HG02885 (cell line): ENCODE measurements at regions not wholly inside any gene's neighbourhood (a gene's known extent, or its start where the extent isn't known, plus 50 kb on each side); places are given as distances from the start of the nearest gene placed in this dataset.

Source experiments
- ATAC-seq: cut with Tn5 transposase; IDR thresholded peaks from one replicate; pipeline ENCODE4 v1.9.1; 2021; ENCODE audit warnings: mild to moderate bottlenecking; ENCODE audit not compliant: unreplicated experiment, poor library complexity

DNA sequence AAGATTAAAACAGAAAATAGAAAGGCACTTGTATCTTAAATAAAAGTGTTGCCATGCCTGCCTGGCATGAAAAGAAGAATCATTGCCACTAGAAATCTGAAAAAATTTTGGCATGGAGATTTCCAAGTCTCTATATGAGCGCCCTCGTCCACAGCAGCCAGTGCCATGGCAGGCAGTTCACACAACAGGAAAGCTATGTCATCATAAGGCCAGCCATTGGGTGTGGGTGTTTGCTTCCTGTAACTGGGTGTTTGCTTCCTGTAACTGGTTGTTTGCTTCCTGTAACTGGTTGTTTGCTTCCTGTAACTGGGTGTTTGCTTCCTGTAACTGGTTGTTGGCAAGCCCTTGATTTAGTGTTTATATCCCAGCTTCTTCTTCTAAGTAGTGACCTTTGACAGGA lies 446.7 kb downstream of the IRX1 start:
- no peak for ATAC-seq

- ATAC-seq: no peak
These were observed 447.5 kb downstream of the IRX1 start for GRCh38 chr5:4043135-4043534.

- no peak for ATAC-seq
These were observed 449.2 kb downstream of the IRX1 start for GRCh38 chr5:4044881-4045280.

GRCh38 chr5:4048398-4048797 lies 452.8 kb downstream of the IRX1 start:
- ATAC-seq: no peak

DNA sequence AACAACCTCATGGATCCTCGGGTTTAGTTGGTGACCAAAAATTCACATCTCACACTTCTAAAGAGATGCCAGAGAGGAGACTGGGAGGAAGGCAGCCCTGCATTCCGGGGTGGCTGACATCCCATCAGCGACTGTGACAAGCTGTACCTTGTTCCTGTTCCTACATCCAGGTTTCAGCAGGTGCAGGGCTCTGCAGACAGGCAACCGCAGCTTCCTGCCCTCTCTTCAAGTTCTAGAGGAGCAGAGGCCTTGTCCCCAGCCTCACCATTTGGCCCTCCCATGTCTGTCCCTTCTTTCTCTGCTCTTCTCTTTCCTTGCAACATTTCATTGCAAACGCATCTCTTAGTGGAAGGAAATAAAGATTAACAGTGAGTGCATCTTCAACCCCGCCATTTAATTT lies 454.6 kb downstream of the IRX1 start:
- ATAC-seq: no peak

- ATAC-seq: no peak
These were observed 457.5 kb downstream of the IRX1 start for GRCh38 chr5:4053136-4053535.

DNA sequence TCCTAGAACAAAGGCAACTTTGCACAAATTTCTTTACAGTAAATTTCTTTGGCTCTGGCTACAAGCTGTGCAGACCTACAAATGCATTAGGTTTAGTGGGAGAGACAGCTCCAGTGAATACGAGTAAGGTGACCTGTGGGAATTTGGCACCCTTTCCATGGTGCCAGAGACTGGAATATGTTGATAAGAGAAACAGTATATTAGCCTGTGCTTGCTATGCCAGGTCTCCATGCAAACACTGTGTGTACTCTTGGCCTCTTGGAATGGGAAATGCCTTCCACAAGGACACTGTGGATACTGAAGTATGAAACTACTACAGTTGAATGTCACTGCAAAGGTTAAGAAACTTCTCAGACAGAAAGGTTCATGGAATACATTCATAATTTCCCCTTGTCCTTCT lies 458.5 kb downstream of the IRX1 start:
- no peak for ATAC-seq

DNA sequence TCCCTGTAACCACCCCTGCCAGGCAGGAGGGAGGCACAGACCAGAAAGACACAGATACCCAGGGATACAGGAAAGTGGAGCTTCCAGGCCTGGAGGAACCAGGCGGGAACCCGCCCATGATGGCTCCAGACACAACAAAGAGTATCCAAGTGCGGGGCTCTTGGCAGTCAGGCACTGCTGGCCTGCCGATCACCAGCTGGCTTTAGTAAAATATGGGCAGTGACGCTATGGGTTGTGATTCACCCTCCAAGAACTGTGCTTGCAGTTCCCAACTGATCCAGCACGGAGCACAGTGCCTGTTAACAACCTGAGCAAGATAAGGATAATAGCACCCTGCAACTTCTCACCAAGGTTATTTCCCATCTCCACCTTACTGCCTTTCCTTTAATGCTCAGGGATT lies 463.3 kb downstream of the IRX1 start:
- ATAC-seq: no peak

- no peak for ATAC-seq
These were observed 470.1 kb downstream of the IRX1 start for GRCh38 chr5:4065472-4066320.

- no peak for ATAC-seq
These were observed 472.5 kb downstream of the IRX1 start for GRCh38 chr5:4068171-4068570.

DNA sequence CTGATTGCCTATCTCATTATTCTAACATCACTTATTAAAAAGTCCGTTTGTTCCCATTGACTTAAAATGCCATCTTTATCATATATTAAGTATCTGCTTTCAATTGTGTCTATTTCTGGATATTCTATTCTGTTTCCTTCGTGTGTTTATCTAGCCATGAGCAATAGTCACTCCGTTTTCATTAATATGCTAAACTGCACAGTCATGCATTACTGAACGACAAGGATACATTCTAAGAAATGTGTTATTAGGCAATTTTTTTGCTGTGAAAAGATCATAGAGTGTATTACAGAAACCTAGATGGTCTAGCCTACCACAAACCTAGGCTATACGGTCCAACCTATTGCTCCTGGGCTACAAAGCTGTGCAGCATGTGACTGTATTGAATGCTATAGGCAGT lies 482.9 kb downstream of the IRX1 start:
- no peak for ATAC-seq

GRCh38 chr5:4079831-4080230 lies 484.2 kb downstream of the IRX1 start:
- ATAC-seq: no peak

DNA sequence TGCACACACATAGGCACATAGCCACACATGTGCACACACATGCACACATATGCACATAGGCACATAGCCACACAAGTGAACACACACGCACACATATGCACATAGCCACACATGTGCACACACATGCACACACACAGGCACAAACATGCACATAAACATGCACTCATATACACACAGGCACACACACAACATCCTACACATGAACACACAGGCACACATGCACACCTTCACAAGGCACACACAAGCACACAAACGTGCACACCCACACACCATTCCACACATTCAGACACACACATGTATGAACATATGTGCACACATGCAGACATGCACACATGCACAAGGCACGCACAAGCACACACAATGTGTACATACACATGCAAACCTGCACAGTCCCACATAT lies 484.7 kb downstream of the IRX1 start:
- ATAC-seq: no peak

GRCh38 chr5:4081059-4081458 lies 485.4 kb downstream of the IRX1 start:
- ATAC-seq: no peak

GRCh38 chr5:4081466-4081865 lies 485.8 kb downstream of the IRX1 start:
- ATAC-seq: no peak

DNA sequence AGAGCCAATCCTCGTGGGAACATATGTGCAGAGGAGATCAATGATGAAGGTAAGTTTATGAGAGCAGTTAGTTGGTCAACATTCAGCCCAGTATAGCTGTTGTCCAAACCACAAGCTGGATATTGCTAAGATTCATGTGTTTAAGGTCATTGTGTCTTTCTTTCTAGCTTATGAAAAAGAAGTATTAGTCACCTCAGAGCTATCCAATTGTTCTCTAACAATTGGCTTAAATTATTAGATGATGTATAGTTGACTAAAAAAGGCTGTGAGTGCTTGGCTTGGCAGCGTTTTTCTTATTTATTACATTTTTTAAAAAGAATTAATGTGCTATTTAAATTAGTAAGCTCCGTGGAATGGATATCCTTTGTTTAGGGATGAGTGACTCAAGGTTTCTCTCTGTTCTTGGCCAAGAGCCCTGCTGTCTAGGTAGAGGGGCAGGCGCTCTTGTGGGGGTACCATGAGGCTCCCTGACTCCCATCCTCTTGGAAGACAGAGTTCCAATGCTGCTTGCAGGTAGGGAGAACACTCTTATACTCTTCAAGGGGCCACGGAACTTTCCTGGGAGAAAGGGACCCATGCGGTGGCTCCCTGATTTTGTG lies 487.4 kb downstream of the IRX1 start:
- ATAC-seq: no peak

DNA sequence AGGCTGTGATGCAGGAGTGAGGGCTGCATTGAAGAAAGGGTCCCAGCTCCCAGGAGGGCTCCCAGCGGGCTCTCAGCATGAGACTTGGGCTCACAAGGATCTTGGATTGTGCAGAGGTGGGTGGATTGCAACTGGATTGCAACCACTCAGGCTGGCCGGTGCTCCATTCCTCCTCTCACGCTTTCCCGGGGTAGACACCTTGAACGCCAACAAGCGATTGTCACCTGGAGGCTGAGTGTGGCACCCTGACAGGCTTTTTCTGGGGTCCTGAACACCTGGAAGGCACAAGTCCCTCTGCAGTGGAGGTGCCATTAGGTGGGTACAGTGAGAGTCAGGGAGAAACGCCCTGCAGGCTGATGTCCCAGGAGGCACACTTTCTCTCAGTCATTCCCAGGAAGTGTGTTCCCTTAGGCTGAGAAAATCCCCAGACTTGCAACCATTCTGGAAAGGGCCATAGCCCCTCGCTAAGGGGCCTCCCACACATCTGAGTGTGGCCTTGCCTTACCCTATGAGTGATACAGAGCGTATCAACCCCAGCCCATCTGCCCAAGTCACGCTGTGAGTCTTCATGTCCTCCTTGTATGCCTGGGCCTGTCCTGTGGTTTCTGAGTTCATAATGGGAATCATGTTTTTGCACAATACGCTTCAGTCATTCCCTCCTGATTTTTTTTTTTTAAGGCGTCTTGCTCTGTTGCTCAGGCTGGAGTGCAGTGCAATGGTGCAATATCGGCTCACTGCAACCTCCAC lies 488.1 kb downstream of the IRX1 start:
- ATAC-seq: no peak

DNA sequence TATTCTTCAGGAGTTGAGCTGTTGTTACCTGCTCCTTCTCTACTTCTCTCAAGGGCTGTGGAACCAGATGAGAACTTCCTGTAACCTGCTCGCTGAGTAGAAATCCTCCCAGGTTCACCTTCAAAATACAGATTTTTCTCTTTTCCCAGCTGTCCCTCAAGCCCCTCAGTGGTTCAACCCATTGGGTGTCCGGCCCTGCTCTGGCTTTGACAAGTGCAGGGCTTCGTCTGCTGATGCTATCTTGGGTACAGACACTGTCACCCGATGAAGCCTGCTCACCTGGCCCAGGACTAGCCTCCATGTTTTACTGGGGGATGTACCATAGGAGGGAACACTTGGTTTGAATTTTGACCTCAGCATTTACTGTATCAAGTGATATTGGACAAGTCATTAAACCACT lies 490.4 kb downstream of the IRX1 start:
- no peak for ATAC-seq

DNA sequence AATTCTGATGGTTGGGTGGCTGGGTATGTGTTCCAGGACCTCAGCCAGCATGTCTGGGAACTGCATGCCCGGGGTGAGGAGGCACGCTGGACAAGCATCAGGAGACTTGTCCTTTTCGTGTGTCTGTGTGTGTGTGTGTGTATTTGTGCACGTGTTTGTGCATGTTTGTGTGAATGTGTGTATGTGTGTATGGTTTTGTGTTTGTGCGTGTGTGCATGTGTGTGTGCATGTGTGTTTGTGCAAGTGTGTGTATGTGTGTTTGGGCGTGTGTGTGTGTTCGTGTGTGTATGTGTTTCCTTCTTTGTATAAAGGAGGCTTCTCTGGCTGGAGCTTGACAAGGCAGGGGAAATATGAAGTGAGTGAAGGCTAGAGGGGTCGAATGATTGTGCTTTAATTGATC lies 491.5 kb downstream of the IRX1 start:
- ATAC-seq: no peak

GRCh38 chr5:4089087-4089486 lies 493.5 kb downstream of the IRX1 start:
- no peak for ATAC-seq

DNA sequence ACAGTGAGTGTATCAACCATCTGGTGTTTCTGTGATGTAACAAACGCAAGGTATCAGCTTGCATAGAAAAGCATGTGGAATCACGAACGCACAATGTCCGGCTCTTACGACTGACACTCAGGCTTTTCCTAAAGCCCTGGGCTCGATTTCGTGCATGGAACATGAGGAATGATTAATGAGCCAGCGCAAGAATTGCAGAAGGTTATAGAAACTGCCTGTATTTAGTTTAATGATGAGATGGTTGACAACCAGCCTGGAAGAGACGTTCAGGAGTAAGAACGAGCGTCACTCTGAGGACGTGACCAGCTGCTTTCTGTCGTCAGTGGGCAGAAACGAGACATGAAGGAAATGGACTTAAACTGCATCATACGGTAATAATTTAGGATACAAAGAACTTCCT lies 497.6 kb downstream of the IRX1 start:
- no peak for ATAC-seq
